Effector CD4-positive, alpha-beta T cell (primary cell): ENCODE measurements at regions not wholly inside any gene's neighbourhood (a gene's known extent, or its start where the extent isn't known, plus 50 kb on each side); places are given as distances from the start of the nearest gene placed in this dataset.

Experiments used
- DNase-seq: peaks from one replicate; pipeline ENCODE4 v3.0.0-alpha.2; 2020

DNA sequence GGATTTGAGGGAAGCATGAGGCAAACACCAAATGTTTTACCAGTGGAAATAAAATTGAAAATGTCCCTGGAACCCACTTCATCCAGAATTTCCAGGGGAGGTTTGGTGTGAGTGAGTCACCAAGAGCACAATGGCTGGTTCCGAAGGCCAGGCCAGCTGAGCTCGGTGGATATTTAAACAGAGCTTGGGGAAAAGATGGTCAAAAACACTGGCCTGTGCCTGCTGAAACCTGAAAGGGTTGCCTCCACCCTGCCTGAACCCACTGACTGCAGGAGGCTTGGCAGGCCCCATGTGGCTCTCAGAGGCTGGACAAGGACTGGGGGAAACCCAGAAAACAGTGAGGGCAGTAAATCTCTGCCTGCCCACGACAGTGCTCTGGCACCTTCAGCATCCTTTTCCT lies 93.9 kb downstream of the TTC32 start:
- no peak for DNase-seq

DNA sequence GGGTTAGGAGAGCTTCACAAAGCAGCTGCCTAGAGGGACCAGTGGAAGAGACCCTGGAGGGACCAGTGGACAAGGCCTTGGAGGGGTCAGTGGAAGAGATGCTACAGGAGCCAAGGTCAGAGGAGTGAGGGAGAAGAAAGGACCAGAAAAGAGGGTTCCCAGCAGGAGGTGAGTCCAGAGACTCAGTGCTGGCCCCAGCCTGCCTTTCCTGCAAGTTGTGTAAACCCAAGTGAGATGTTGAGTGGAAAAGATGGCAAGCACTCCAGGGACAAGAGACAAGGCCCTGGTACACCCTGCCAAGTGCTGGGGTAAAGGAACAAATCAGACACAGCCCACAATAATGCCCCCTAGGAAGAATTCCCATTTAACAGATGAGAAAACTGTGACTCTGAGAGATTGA lies 94.4 kb downstream of the TTC32 start:
- DNase-seq, result no peak

DNA sequence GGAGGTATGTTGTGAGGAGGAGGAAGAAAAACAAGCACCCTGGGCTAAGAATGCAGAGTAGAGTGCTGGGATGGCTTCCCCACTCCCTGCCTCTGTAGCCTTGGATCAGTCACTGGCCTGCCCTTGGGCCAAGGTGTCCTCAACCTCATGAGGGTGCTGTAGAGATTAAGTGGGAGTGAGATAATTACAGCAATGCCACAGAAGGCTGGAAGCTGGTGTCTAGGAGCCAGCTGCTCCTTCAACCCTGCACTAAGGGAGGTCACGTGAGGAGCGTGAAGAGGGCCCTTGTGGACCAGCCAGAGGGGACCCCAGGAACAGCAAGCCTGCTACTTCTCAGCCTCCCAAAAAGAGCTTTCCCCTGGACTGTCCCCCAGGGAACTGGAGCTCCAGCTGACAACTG lies 95.2 kb downstream of the TTC32 start:
- DNase-seq, result no peak

DNA sequence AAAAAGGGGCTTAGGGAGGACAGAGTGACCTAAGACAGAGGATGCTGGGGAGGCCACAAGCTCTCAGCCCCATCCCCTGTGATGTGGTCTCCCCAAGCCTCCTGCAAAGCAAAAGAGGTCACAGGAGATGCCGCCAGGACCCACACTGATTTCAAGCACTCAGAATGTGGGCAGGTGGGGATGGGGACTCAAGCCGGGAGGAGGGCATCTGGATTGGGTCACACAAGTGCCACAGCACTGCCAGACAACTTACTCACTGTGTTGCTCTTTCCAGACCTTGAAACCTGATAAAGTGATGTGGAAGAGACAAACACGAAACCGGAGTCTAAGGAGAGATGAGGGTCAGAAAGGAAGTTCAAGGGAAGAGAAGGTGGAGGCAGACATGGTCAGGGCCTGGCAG lies 95.7 kb downstream of the TTC32 start:
- no peak for DNase-seq

DNA sequence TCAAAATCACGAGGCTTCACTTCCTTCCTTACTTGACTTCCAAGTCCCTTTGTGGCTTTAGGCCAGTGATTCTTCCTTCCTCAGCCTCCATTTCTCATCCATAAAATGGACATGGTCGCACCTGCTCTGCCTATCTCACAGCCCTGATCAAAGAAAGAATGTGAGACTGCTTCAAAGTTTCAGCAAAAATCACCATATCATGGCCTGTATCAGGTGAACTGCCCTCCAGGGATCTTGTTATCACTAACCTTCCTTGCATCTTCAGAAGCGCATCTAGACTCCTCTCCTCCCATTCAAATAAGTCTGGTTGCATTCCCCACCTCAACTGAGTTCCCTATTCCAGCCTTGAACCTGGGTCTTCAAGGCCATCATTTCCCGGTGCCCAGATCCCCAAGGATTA lies 96.5 kb downstream of the TTC32 start:
- no peak for DNase-seq

DNA sequence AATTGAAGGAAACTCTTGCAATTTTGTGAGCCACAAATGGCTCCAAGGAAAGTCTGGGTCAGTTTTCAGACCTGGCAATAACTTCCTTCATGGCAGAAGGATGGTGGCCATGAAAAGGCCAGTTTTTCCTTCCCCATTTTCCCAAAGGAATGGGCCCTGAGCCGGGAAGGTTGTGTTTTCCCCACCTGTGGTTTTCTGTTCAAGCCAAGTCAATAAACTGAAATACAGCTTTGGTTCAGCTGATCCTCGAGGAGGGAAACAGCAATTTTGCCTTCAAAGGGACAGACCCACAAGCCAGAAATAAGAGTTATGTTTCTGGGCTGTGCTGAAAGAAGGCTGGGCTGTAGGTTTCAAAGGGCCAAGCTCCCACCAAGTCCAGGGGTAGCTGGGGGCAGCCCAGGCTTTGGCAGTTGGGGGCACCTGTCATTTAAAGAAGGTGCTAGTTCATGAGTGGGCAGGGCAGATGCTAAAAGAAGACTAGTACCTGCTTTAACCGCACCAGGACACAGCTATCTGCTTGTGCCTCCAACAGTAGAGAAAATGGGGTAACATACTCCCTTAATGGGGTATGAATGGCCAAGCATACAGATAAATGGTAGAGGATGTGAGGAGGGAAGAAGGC lies 97.0 kb downstream of the TTC32 start:
- no peak for DNase-seq

DNA sequence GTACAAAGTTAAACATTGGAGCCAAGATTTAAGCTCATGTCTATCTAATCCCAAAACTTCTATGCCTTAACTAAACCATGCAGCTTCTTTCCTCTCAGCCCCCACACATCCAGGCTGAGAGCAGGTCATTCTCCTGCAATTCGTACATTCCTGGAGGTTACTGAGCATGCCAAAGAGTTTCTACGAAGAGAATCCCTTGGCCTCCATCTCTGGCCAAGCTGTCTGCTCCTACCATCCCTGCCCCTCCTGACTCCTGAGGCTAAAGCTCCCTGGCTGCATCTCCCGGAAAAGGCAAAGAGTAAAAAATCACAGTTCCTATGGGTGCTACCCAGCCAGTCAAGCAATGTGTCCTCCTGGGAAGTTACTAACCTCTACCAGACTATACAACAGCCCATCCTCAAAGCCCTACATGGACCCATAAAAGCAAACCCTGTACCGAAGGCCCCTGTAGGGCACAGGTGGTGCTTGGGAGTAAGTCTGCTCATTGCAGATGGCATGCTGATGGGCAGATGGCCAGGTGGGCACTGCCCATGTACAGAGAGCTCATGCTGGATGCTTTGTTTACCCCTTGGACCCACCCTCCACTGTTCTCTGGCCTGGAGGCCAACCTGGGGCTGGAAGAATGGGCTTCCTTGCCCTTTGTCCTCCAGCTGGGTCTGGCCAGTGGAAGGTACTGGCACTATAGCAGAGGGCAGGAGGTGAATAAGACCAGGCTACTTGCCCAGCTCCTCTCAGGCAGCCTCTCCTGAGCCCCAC lies 99.5 kb downstream of the TTC32 start:
- DNase-seq, result no peak

DNA sequence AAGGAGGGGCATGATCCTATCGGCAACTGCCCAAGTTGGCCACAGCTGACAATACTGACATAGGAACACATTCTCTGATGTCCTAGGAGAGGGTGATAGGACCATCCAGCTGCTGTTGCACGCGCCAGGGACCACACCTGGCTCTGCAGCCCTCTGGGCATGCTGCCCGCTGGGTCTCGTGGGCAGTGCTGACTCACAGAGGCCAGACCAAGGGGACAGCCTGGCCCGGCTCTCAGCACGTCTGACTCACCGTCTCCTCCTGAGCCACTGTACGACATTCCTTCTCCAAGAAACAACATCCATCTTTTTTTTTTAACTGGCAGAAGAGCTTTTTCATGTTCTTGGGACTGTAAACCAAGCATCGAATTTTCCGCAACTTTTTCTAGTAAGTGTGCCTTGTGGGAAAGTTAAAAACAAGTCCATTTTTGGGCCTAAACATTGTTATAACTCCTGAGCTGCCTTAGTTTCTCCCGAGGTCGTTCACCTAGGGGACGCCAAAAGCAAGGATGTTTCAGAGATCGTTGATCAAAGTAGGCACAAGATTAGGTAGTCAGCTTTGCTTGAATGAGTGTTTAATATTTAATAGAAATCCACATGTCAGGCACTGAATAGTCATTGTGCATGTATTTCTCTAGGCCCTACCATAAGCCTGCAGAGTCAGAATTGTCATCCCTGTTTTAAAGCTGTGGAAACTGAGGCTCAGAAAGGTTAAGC lies 100.3 kb downstream of the TTC32 start:
- DNase-seq, result no peak

DNA sequence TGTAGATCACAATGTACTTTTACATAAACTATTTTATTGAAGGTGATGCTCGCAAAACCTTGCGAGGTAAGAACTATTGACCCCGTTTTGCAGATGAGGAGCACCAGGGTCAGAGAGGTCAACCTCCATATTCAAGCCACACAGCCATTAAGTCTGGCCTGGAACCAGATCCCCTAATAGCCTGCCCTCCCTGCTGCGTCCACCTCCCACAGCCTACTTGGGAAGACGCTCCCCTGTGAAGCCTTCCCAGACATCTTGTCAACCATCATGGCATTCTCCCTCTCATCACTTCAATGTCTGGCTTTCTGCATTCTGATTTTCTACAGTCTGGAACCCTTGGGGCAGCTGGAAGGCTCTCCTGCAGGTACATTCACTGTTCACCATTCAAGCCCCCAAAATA lies 101.0 kb downstream of the TTC32 start:
- DNase-seq, result no peak

DNA sequence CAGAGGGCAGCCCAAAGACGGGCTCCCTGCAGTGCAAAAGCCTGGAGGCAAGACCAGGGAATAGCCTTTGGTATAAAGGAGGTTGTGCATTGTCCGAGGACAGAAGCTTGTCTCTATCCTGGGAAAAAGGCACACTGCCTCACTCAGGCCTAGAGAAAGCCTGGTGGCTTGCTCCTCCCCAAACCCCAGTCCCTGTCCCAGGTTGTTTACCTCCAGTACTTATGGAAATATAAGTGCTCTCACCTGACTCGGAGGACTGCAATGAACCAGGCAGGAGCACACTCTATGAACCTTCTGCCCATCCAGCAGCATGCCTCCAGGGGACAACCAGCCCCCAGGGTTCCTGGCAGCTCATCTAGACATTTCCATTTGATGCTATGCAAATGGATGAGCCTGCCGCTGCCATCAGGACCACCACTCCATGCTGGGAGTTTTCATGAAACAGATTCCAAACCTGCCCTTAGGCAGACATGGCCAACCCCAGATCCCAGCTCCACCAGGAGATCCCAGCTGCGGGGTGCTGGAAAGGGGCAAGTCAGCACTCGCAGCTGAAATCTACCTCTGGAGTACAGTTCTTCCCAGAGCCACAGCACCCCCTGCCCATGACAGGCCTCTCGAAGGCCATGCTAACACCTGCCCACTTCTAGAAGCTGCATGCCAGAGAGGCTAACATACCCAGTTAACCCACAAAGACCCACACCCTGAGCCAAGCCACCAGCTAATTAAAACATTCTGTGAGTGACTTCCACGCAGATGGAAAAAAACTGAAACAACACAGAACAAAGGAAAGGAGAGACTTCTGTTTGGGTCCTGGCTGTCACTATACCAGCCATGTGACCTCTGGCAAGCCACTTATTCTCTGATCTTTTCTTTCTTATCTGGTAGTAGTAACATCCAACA lies 101.7 kb downstream of the TTC32 start:
- DNase-seq, result no peak

DNA sequence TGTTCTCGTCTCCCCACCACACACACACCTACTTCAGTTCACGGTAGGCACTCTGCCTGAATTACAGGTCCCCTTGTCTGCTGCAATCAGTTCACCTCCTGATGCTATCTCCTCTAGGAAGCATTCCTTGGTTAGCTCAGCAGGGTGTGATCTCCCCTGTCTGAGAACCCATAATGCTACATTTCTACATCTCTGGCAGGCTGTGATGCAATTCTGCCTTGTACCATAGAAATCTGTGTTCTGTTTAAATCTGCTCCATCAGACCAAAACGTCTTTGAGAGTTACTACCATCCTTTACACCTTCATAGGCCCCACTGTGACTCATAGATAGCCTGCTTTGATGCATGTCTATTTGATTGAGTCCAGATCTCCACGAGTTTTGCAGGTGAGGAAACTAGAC lies 103.9 kb downstream of the TTC32 start:
- no peak for DNase-seq

DNA sequence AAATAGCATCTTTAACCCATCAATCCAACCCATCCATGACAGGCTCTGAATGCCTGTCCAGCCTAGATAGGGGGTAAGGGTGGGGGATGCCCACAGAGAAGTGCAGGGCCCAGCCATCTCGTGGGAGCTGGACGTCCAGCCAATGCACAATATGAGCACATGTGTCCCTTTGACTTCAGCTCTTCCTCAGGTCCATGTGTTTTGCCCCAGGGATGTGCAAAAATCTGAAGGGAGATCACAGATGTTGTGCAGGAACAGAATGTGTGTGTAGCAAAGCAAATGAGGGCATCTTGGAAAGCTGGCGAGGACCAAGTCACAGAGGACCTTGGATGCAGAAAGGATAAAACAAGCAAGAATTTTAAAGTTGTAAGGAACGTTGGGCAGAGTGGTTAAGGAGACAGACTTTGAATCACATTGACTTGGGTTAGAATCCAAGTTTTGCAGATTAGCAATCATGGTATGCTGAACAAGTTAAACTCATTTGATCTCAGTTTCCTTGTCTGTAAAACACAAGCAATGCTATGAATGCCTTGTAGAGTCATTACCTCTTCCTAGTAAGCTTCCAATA lies 104.5 kb downstream of the TTC32 start:
- DNase-seq, result no peak

DNA sequence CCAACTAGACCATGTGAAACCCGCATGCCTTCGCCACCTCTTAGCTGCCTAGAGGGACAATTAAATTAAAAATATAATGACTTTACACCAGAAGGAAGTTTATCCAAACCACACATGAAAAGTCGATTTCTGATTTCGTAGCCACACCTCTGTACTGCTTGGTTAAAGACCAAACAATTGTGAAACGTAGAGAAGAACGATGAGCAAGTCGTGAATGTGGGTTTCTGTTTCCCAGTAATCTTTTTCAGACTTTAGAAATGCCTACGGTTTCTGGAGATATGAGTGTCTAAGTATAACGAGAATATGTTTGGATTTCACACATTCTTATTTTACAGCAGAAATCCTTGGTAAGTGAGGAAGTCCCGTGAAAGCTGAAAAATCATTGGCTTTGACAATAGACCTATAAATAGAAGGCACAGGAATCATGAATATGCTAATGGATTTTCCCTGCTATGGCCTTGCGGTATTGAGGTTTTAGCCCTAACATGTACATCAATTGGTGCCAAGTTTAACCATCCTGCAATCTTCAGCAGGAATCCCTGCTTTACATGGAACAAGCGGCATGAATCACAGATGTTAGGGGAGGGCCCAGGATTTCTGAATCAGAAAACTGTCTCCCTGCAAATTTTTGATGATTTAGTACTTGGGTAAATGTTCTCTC lies 105.6 kb downstream of the TTC32 start:
- no peak for DNase-seq

DNA sequence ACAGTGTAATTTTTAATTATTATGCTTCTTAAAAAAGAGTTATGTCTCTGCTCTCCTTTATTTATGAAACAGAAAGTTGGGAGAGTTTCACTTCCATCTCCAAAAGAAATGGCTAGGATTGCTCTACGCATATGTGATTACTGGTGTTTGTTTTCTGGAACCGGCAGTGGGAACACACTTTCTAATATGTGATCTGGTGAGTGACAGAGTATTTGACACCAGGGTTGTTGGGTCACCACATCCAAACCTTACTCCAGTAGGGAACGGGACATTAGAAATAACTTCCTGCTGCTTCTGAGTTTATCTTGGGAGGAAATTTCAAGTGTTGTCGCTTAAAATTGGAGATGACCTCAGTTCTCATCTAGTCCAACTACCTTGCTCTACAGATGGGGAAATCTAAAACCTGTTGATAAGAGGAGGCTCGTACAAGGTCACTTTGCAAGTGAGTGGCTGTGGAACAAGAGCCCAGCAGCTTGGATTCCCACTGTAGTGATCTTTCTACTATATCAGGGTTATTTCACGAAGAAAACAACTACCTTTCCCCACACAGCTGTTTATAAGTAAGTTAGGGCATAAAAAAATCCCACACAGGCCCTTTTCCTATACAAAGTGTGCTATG lies 108.5 kb downstream of the TTC32 start:
- no peak for DNase-seq

DNA sequence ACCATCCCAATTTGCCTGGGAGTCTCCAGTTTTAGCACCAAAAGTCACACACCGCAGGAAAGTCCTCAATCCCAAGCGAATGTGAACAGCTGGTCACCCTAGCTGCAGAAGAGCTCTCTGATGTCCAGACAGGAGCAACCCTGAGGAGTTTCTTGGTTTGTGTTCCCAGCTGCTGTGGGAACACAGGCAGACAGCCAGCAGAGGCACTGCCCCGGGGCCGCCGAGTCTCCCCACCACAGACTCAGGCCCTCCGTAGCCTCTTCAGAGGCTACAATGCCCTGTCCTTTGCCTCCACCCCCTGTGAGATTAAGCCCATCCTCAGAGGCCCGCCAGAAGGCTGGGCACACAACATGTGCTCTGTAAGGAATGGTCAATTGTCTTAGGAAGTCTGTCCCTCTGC lies 111.5 kb downstream of the TTC32 start:
- DNase-seq, result no peak

DNA sequence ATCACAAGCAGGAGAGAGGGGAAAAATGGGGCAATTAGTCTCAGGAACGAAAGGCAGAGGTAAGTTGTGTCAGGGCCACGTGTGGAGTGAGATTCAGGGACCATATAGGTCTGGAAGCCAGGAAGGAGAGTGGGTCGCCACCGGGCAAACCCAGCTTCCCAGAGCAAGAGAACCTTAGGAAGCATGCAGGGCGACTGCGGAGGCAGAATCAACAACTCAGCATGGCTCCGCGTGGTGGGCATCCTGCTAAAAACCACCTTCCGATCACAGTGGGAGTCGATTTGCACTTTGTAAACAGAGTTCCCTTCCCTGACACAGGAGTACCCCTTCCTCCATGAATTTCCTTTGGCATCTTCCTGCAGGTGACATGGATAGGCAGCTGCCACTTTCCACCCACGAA lies 114.6 kb downstream of the TTC32 start:
- DNase-seq, result no peak

DNA sequence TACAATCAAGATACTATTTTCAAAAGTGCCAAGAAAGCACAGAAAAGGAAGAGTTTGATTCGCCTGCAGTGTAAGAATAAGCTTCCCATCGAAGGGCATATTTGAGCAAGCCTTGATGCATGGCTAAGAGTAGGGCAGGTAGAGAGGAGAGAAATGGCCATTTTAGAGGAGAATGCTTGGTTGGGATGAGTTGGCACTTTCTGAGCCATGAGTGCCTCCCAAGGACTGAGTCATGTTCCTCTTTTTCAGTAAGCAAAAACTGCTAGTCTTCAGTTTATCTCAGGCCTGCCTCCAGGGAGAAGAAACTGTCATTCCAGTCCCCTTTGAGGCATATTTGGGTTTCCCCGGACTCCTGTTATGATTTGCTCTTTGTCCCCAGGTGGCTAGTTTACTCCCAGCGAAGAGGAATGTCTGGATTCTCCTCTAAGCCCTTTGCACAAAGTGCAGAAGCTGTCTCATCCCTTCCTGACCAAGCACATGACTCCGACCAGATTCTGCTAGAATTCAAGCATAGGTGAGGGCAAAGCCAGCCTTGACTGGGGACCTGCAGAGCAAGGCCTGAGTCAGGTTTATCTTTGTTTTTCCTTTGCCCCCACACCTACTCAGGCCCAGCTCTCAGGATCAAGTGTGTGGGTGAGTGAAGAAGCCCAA lies 115.2 kb downstream of the TTC32 start:
- DNase-seq, result no peak

DNA sequence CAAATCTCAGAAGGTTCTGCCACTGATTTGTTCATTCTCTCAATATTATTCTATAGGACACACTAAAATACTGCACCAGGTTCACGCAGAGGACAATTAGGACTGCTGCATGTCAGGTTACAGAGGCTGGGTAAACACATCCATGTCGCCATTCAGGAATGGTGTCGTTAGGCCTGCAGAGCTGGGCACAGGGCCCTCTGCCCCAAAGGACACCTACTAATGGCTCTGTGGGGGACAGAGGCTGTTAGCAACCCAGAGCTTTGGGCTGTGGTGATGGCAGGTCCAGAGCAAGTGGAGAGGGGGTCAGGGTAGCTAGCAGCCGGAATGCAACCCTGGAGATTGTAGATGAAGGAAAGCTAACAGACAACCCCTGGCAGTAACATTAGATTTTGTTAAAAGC lies 115.9 kb downstream of the TTC32 start:
- no peak for DNase-seq

DNA sequence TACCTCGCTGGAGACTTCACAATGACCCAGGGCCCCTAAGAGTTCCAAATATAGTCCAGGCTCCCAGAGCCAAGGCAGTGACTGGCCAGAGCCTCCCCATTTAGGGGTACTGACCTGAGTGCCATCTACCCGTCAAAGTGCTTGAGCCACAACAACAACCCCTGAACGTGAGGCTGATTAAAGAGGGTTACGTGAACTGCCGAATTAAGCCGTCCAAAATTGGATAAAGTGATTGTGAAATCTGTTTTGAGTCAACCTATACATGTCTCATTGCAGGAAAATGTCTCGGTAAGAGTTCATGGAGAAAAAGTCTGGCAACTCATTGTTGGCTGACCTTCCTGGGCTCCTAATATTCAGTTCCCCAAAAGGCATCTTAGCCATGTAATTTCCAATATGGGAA lies 116.3 kb downstream of the TTC32 start:
- DNase-seq, result no peak

DNA sequence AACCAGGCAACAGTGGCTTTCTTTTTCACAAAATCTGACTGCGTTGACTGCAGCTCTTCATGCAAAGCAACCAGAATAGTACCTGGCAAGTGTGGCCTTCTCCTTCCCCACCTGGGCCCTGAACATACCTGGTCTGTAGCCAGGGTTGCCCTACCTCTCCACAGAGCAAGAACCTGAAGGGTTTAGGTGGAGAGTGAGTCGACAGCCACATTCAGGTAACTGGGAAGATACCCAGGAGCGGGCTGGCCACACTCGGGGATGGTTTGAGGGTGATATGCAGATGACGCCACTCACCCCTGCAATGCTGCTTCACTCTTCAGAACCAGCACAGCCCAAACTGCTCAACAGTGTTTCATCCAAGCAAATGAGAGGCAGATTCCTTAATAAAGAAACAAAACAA lies 117.3 kb downstream of the TTC32 start:
- no peak for DNase-seq

DNA sequence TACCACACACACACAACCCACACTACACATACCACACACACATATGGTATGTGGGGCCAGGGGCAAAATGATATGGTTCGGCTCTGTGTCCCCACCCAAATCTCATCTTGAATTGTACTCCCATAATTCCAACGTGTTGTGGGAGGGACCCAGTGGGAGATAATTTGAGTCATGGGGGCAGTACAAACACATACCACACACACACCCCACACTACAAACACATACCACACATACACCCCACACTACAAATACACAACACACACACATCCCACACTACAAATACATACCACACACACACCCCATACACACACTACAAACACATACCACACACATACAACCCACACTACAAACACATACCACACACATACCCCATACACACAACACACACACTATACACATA lies 117.8 kb downstream of the TTC32 start:
- no peak for DNase-seq
